Ureter (tissue), 1 donor: ENCODE measurements at regions not wholly inside any gene's neighbourhood (a gene's known extent, or its start where the extent isn't known, plus 50 kb on each side); places are given as distances from the start of the nearest gene placed in this dataset.

Experiments used
- DNase-seq: peaks from one replicate; pipeline ENCODE4 v3.0.0-alpha.2; 2020; ENCODE audit warnings: low spot score
- donor health status: DM: yes; HTN: yes; CAD: no.

- no peak for DNase-seq
These were observed 81.7 kb upstream of the MAFB start for GRCh38 chr20:40770564-40771307.

DNA sequence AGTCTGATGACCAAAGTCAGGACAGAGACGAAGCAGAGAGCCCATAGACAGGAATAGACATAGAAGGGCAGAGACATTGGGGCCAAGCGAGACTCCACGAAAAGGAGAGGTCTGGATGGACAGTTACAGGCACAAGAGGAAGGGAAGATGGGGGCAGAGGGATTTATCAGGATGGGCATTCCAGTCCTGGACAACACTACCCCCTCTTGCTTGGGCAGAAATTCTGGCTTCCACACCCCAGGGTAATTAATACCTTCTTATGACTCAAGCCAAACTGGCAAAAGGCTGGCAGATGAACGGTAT, 82.2 kb upstream of the MAFB start:
- no peak for DNase-seq

GRCh38 chr20:40771848-40772511, 82.9 kb upstream of the MAFB start:
- no peak for DNase-seq

DNA sequence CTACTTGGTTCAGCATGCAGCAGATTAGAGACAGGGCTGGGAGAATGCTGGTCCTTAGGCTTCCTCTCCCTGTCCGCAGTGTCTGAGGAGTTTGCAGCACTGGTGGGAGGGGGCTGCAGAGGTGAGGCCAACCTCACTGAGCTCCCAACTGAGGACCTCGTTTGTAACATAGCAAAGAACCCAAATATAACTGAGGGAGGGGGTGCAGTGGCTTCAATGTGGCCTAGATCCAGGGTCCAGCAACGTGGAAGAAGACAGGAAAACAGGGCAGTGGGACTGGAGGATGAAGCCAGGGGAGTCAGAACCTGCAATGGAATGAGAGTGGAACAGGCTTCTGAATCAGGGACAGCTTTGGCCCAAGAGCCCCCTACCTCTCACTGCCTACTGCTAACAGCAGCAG, 84.3 kb upstream of the MAFB start:
- DNase-seq = no peak

GRCh38 chr20:40774252-40774651, 85.2 kb upstream of the MAFB start:
- DNase-seq = no peak

GRCh38 chr20:40775561-40776146, 86.6 kb upstream of the MAFB start:
- no peak for DNase-seq

DNA sequence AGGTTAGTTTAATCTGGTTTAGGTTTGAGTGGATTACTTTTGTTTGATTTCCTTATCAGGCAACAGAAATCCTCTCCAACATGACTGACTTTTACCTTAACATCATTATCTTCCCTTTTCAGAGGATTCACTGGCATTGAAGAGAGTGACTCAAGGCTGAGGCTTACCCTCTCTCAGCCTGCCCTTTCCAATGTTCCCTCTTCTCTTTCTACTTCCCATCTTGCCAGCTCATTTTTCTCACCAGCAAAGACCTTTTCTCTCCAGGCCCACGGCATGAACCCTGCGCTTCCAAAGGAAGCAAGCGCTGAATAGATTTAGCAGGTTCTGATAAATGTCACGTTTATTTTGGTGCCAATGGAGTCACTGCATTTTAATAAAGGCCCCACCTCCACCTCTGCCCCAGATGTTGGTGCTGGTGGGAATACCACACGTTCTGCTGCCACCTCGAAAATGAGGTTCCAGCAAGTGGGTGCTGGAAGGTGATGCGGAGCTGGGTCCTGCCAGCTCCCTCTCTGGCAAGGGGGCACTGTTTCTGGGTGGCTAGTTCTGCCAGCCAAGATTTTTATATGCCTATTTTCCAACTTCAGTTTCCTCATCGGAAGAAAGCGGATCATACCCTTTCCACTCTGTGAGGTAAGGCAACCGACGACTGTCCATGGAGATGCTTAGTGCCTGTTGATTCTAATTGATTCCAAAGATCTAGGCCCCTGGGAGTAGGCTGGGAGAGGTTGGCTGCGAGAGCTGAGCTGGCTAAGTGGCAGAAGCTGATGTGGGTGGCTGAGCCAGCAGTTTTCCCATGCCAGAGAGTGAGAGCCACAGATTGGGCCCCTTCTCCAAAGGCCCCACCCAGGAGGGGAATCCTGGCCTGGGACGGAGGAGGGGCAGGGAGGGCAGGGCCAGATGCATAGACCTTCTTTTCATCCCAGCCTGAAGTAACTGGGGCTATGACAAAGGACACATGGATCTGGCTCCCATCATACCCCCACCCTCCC, 87.7 kb upstream of the MAFB start:
- no peak for DNase-seq

- no peak for DNase-seq
These were observed 88.6 kb upstream of the MAFB start for GRCh38 chr20:40777653-40778052.

DNA sequence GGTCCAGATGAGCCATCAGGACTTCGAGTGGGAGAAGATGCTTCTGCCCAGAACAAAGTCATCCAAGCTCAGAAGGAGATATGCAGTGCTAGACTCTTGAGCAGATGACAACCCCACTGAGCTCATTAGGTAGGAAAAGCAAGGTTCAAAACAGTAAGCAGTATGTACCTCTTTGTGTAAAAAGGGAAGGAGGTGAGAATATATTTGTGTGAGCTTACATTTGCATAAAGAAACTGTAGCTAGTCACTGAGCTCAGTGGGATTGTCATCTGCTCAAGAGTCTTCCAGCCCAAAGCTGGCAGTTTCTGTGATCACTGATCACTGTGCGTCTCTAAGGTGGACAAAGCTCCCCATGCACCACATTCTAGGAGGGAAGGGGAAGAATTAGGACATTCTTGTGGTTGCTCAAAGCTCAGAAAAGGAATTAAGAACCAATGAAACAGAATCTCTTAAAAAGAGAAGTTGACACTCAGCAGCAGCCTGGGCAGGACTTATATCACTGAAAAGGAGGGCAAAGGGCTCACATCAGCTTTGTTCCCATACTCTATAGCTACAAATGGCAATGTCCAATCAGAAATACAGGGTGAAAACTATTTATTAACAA, 90.0 kb upstream of the MAFB start:
- DNase-seq = no peak

DNA sequence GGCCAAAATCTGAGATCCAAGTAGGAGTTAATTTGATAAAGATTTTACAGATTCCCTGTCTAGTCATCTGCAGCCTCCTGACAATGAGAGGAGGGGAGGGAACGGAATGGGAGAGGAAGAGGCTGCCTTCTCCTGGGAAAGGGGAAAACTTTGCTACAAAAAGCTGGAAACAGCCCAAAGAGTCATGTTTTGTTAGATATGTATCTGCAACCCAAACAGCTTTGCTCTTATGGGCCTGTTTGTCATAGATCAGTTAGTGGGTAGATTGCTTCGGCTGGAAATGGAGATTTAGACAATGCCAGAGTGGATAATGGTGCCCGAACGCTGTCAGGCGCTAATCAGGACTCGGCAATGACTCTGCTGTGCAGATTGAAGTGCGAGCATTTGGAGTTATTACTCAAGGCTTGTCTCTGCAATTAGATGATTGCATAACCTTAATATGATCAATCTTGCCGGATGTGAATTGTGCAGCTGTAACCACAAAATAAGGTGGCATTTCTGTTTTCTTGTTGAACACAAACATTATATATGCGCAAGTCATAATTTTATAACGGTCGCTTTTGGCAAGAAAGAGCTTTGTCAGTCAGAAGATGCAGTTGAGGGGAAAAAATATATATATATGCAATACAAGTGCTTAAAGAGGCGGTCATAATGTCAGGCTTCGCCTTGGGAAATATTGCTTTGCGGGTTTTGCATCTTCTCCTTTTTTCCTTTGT, 92.4 kb upstream of the MAFB start:
- no peak for DNase-seq

GRCh38 chr20:40782043-40782368, 93.0 kb upstream of the MAFB start:
- no peak for DNase-seq

DNA sequence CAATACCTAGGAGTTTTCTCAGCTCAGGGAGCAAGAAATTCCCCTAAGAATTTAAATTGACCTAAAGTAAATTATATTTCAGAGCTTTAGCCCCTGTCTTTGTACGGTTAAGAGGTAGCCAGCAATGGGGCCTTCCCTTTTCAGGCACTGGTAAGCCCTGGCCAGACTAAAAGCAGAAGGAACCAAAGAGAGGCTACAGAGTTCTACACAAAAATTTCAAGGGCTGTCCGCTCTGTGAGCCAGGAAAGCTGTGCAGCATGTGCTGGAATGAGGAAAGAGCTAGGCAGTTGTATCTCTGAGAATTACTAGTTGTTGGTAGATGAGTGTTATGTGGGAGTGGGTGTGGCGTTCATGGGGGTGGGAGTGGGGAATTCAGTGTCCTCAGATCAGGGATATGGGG, 96.3 kb upstream of the MAFB start:
- no peak for DNase-seq

DNA sequence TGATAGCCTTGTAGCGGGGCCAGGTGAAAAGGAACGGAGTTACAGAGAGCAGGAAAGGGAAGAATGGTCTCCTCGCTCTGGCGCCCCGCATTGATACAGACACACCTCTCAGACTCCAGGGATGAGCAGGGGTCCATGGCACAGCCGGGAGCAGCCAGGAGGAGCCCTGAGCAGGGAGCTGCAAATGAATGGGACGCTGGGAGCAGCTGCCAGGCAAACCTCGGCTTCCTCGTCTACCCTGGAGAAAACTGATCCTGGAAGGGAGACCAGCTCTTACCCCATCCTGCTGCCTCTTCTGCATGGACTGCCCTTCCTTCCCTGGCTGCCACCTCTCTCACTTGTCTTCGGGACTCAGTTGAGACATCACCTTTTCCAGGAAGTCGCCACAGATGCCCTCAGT, 97.3 kb upstream of the MAFB start:
- DNase-seq = no peak

GRCh38 chr20:40787941-40788340, 98.9 kb upstream of the MAFB start:
- no peak for DNase-seq

GRCh38 chr20:40797425-40797824, 108.4 kb upstream of the MAFB start:
- no peak for DNase-seq

- no peak for DNase-seq
These were observed 109.0 kb upstream of the MAFB start for GRCh38 chr20:40798066-40798465.

GRCh38 chr20:40802886-40803285, 113.8 kb upstream of the MAFB start:
- DNase-seq = no peak

GRCh38 chr20:40803381-40803780, 114.3 kb upstream of the MAFB start:
- no peak for DNase-seq

DNA sequence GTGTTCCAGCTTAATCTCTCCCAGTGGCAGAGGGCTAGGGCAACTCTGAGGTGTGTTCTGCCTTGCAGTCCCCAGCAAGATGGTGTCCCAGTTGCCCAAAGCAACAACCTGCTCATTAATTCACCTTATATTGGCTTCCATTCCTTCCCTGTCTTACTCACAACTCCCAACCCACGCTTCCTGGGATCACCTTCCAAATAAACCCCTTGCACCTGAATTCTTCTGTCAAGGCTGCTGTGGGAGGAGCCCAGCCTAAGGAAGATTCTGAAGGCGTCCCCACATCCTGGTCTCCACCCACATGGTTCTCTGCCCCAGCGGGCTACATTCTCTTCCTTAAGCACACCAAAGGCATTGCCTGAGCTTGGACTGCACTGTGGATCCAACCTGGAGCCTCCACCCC, 116.6 kb upstream of the MAFB start:
- DNase-seq = no peak

DNA sequence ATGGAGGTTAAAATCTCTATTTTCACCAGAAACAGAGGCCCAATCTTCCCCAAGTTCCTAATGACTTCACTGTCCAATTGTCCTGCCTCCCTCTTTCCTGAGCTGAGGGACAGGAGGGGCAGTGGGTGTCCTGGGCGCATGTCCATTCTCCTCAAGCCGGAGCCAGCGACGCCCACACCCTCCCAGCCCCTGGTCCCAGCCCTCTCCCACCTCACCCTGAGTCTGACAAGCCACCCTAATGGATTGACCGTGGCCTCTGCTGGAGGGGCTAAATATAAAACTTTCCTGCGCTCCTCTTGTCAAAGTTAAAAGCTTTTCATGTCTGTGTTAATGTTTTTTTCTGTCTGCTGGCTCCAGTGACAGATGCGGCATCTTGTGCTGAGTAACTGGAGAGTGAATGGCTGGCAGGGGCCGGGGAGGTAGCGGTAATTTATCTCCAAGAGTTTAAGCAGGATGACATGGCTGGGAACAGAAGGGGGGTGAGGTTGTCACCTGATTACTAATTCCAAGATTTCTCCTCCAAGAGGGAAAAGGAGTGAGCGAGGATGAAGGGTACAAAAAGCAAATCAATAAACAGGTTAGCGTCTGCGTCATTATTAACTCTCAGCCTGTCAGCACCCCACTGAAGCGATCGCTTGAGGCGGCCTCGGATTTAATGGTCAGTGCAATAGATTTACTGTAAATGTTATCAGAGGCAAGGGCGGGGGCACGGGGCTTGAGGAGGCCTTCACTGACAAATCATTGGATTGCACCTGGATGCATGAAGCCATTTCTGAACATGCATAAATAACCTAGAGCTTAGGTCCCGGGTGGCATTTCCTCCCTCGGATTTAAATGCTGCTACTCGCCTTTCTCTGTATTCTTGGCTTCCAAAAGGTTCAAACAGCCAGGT, 118.1 kb upstream of the MAFB start:
- no peak for DNase-seq
